SH-SY5Y (cell line): ENCODE measurements at regions not wholly inside any gene's neighbourhood (a gene's known extent, or its start where the extent isn't known, plus 50 kb on each side); places are given as distances from the start of the nearest gene placed in this dataset.

Experiments
- GATA2 ChIP-seq: IDR thresholded peaks from 2 replicates; pipeline ENCODE4 v1.6.1; 2011; ENCODE audit warnings: mild to moderate bottlenecking, low read depth, low read length
- GATA3 ChIP-seq: IDR thresholded peaks from 2 replicates; pipeline ENCODE4 v1.6.1; 2011; ENCODE audit warnings: low read depth, mild to moderate bottlenecking, low read length, moderate library complexity

GRCh38 chr4:79233820-79234219, 92.0 kb downstream of the NAA11 start:
- TF ChIP-seq GATA2 (no peak), GATA3 (no peak)

GRCh38 chr4:79232540-79232939, 93.3 kb downstream of the NAA11 start:
- TF ChIP-seq GATA2 (no peak), GATA3 (no peak)

GRCh38 chr4:79227860-79228259, 98.0 kb downstream of the NAA11 start:
- TF ChIP-seq GATA2 (no peak), GATA3 (no peak)

GRCh38 chr4:79225360-79225759, 100.5 kb downstream of the NAA11 start:
- TF ChIP-seq GATA2 (no peak), GATA3 (no peak)

GRCh38 chr4:79224777-79225104, 101.1 kb downstream of the NAA11 start:
- TF ChIP-seq GATA2: no peak
- no peak for TF ChIP-seq GATA3

GRCh38 chr4:79223993-79224776, 101.7 kb downstream of the NAA11 start:
- TF ChIP-seq GATA3 (no peak), GATA2 (no peak)

GRCh38 chr4:79217025-79217424, 108.8 kb downstream of the NAA11 start:
- TF ChIP-seq GATA3 (no peak), GATA2 (no peak)

GRCh38 chr4:79213702-79214101, 112.2 kb downstream of the NAA11 start:
- TF ChIP-seq GATA2: no peak
- no peak for TF ChIP-seq GATA3

GRCh38 chr4:79213010-79213409, 112.9 kb downstream of the NAA11 start:
- TF ChIP-seq GATA3: no peak
- no peak for TF ChIP-seq GATA2

GRCh38 chr4:79212311-79212710, 113.5 kb downstream of the NAA11 start:
- no peak for TF ChIP-seq GATA3
- TF ChIP-seq GATA2: no peak

- no peak for TF ChIP-seq GATA3
- TF ChIP-seq GATA2: no peak
These were observed 114.4 kb downstream of the NAA11 start for GRCh38 chr4:79211490-79211889.

GRCh38 chr4:79210636-79211049, 115.2 kb downstream of the NAA11 start:
- no peak for TF ChIP-seq GATA2
- no peak for TF ChIP-seq GATA3

GRCh38 chr4:79209822-79210635, 115.8 kb downstream of the NAA11 start:
- TF ChIP-seq GATA3: no peak
- no peak for TF ChIP-seq GATA2

GRCh38 chr4:79209081-79209480, 116.8 kb downstream of the NAA11 start:
- TF ChIP-seq GATA2: no peak
- no peak for TF ChIP-seq GATA3

GRCh38 chr4:79207281-79207680, 118.6 kb downstream of the NAA11 start:
- TF ChIP-seq GATA2 (no peak), GATA3 (no peak)
